ENCODE measurements at regions not wholly inside any gene's neighbourhood (a gene's known extent, or its start where the extent isn't known, plus 50 kb on each side); places are given as distances from the start of the nearest gene placed in this dataset.

- Histone ChIP-seq H4K20me1 (ENCODE audit: insufficient read depth) (no peaks in the 10 kb centered on the region), H3K4me3 (ENCODE audit: low read length) (no peak overlapping the region), H3K9me3 (ENCODE audit: low read length) (no peaks in the 10 kb centered on the region), H3F3A (ENCODE audit: insufficient read depth, low read length, poor library complexity, severe bottlenecking) (no peaks in the 10 kb centered on the region), H3K27ac (ENCODE audit: low read length) (no peak overlapping the region), H3K4me2 (ENCODE audit: low read length) (no peak overlapping the region), H3K9me2 (ENCODE audit: insufficient read depth, low read length) (no peaks in the 10 kb centered on the region), H3K79me2 (replicated peaks; ENCODE audit: insufficient read depth, low read length) (peaks cover 34% of the 10 kb centered on the region), H3K9ac (ENCODE audit: low read length) (no peak overlapping the region), H3K27me3 (ENCODE audit: insufficient read depth, low read depth, low read length) (no peaks in the 10 kb centered on the region), H3K36me3 (ENCODE audit: insufficient read depth, low read length) (no peaks in the 10 kb centered on the region), H2AFZ (ENCODE audit: low read depth, low read length) (no peak overlapping the region)
- TF ChIP-seq, protein P1, sequence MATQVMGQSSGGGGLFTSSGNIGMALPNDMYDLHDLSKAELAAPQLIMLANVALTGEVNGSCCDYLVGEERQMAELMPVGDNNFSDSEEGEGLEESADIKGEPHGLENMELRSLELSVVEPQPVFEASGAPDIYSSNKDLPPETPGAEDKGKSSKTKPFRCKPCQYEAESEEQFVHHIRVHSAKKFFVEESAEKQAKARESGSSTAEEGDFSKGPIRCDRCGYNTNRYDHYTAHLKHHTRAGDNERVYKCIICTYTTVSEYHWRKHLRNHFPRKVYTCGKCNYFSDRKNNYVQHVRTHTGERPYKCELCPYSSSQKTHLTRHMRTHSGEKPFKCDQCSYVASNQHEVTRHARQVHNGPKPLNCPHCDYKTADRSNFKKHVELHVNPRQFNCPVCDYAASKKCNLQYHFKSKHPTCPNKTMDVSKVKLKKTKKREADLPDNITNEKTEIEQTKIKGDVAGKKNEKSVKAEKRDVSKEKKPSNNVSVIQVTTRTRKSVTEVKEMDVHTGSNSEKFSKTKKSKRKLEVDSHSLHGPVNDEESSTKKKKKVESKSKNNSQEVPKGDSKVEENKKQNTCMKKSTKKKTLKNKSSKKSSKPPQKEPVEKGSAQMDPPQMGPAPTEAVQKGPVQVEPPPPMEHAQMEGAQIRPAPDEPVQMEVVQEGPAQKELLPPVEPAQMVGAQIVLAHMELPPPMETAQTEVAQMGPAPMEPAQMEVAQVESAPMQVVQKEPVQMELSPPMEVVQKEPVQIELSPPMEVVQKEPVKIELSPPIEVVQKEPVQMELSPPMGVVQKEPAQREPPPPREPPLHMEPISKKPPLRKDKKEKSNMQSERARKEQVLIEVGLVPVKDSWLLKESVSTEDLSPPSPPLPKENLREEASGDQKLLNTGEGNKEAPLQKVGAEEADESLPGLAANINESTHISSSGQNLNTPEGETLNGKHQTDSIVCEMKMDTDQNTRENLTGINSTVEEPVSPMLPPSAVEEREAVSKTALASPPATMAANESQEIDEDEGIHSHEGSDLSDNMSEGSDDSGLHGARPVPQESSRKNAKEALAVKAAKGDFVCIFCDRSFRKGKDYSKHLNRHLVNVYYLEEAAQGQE (IDR thresholded peaks at IDR 0.05; ENCODE audit: borderline replicate concordance) = no peak
- TF ChIP-seq MXI1 (conservative IDR thresholded peaks at IDR 0.05; ENCODE audit: poor library complexity, severe bottlenecking) (no peak), RAD21 (conservative IDR thresholded peaks at IDR 0.05) (no peak), EP300 (conservative IDR thresholded peaks at IDR 0.05; ENCODE audit: poor library complexity, severe bottlenecking) (no peak)
These were observed 120.6 kb downstream of the USP22 start for GRCh38 chr17:20922128-20922670.

GRCh38 chr17:20924306-20924705 lies 118.5 kb downstream of the USP22 start:
- Histone ChIP-seq H3K79me2 (replicated peaks; ENCODE audit: insufficient read depth, low read length) (peaks cover 34% of the 10 kb centered on the region), H3K4me2 (ENCODE audit: low read length) (no peak overlapping the region), H4K20me1 (ENCODE audit: insufficient read depth) (no peaks in the 10 kb centered on the region), H3K9ac (ENCODE audit: low read length) (no peak overlapping the region), H2AFZ (ENCODE audit: low read depth, low read length) (no peak overlapping the region), H3F3A (ENCODE audit: insufficient read depth, low read length, poor library complexity, severe bottlenecking) (no peaks in the 10 kb centered on the region), H3K27me3 (ENCODE audit: insufficient read depth, low read depth, low read length) (no peaks in the 10 kb centered on the region), H3K4me3 (ENCODE audit: low read length) (no peak overlapping the region), H3K27ac (ENCODE audit: low read length) (no peak overlapping the region), H3K9me3 (ENCODE audit: low read length) (no peaks in the 10 kb centered on the region), H3K36me3 (ENCODE audit: insufficient read depth, low read length) (peaks cover under 1% of the 10 kb centered on the region), H3K9me2 (ENCODE audit: insufficient read depth, low read length) (no peaks in the 10 kb centered on the region)
- no peak for TF ChIP-seq EZH2 (IDR thresholded peaks at IDR 0.05; ENCODE audit: borderline replicate concordance, insufficient read depth, low read length, poor library complexity, severe bottlenecking)
- no peak for TF ChIP-seq TAF1 (IDR thresholded peaks at IDR 0.05; ENCODE audit: low read depth)
- no peak for TF ChIP-seq RAD21 (conservative IDR thresholded peaks at IDR 0.05)
- TF ChIP-seq EP300 (conservative IDR thresholded peaks at IDR 0.05; ENCODE audit: poor library complexity, severe bottlenecking) = no peak
- TF ChIP-seq, protein P2, sequence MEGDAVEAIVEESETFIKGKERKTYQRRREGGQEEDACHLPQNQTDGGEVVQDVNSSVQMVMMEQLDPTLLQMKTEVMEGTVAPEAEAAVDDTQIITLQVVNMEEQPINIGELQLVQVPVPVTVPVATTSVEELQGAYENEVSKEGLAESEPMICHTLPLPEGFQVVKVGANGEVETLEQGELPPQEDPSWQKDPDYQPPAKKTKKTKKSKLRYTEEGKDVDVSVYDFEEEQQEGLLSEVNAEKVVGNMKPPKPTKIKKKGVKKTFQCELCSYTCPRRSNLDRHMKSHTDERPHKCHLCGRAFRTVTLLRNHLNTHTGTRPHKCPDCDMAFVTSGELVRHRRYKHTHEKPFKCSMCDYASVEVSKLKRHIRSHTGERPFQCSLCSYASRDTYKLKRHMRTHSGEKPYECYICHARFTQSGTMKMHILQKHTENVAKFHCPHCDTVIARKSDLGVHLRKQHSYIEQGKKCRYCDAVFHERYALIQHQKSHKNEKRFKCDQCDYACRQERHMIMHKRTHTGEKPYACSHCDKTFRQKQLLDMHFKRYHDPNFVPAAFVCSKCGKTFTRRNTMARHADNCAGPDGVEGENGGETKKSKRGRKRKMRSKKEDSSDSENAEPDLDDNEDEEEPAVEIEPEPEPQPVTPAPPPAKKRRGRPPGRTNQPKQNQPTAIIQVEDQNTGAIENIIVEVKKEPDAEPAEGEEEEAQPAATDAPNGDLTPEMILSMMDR (IDR thresholded peaks at IDR 0.05; ENCODE audit: poor library complexity, severe bottlenecking) = no peak
- TF ChIP-seq SMC3 (conservative IDR thresholded peaks at IDR 0.05; ENCODE audit: poor library complexity) = no peak
- no peak for TF ChIP-seq POLR2AphosphoS5 (IDR thresholded peaks at IDR 0.05)
- TF ChIP-seq MXI1 (conservative IDR thresholded peaks at IDR 0.05; ENCODE audit: poor library complexity, severe bottlenecking) = no peak

Measured in neural cell (in vitro differentiated cells).